Neuron (in vitro differentiated cells): ENCODE measurements at regions not wholly inside any gene's neighbourhood (a gene's known extent, or its start where the extent isn't known, plus 50 kb on each side); places are given as distances from the start of the nearest gene placed in this dataset.

ENCODE experiments used
- H2AFZ ChIP-seq: one replicate; pipeline ENCODE4 v1.6.1; 2013; ENCODE audit warnings: low read depth, mild to moderate bottlenecking, inconsistent platforms, low read length, moderate library complexity
- H3K27me3 ChIP-seq: one replicate; pipeline ENCODE4 v1.6.1; 2013; ENCODE audit warnings: low read length; ENCODE audit not compliant: insufficient read depth
- H3K36me3 ChIP-seq: one replicate; pipeline ENCODE4 v1.6.1; 2013; ENCODE audit warnings: low read length; ENCODE audit not compliant: insufficient read depth
- H3K4me1 ChIP-seq: one replicate; pipeline ENCODE4 v1.6.1; 2013; ENCODE audit warnings: low read length; ENCODE audit not compliant: insufficient read depth
- H3K4me3 ChIP-seq: 2 replicates; pipeline ENCODE4 v1.5.1; 2013; ENCODE audit warnings: mild to moderate bottlenecking, low read length, moderate library complexity
- H3K9me3 ChIP-seq: one replicate; pipeline ENCODE4 v1.6.1; 2013; ENCODE audit warnings: low read length

DNA sequence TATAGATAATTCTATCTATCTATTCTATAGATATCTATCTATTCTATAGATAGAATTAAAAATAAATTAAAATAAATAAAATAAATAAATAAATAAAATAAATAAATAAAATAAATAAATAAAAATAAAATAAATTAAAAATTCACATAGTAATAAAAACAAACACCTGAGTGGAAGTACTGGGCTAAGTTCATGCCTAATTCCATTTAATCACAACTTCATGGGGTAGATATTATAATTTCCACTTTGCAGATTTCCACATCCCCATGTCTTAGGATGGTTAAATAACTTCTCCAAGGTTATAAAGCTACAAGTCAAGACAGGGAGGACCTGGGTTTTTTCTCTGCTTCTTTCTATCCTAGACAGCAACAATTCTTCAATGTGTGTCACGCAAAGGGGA lies 261.4 kb upstream of the MEX3C start:
- no peaks in the 10 kb centered on the region for H3K36me3 ChIP-seq

GRCh38 chr18:51461956-51462355 lies 264.5 kb upstream of the MEX3C start:
- H3K36me3 ChIP-seq = no peaks in the 10 kb centered on the region
- H2AFZ ChIP-seq = no peak overlapping the region
- no peaks in the 10 kb centered on the region for H3K9me3 ChIP-seq
- H3K4me3 ChIP-seq = no peak overlapping the region
- no peaks in the 10 kb centered on the region for H3K27me3 ChIP-seq
- H3K4me1 ChIP-seq = no peaks in the 10 kb centered on the region

More for the DNA sequence above, 261.4 kb upstream of the MEX3C start:
- Histone ChIP-seq H3K4me1 (no peaks in the 10 kb centered on the region), H2AFZ (no peak overlapping the region), H3K4me3 (no peak overlapping the region), H3K9me3 (no peaks in the 10 kb centered on the region), H3K27me3 (no peaks in the 10 kb centered on the region)

DNA sequence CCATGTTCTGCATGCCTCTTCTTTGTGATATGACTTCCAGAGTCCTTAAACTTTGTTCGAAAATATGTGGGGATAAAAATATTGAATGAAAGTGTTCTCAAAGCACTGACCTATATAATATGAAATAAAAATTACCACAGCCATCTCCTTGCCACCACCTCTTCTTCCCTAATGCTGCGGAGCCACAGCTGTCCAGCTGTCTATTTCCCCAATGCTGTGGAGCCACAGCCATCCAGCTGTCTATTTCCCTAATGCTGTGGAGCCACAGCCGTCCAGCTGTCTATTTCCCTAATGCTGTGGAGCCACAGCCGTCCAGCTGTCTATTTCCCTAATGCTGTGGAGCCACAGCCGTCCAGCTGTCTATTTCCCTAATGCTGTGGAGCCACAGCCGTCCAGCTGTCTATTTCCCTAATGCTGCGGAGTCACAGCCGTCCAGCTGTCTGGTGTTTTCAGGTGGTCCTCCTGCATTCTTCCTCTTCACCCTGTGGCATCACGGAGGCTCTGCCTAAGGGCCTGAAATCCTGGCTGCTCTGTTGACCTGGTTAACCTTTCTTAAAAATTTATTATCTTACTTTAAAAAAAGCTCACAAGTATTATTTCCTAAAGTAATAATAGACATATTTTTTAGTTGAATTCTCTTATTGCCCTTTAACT lies 266.1 kb upstream of the MEX3C start:
- Histone ChIP-seq H3K9me3 (no peaks in the 10 kb centered on the region), H3K4me3 (no peak overlapping the region), H3K36me3 (no peaks in the 10 kb centered on the region), H3K27me3 (no peaks in the 10 kb centered on the region), H3K4me1 (no peaks in the 10 kb centered on the region), H2AFZ (no peak overlapping the region)

GRCh38 chr18:51478908-51479307 lies 281.4 kb upstream of the MEX3C start:
- Histone ChIP-seq H3K4me3 (no peak overlapping the region), H2AFZ (no peak overlapping the region), H3K27me3 (no peaks in the 10 kb centered on the region), H3K4me1 (no peaks in the 10 kb centered on the region), H3K9me3 (no peaks in the 10 kb centered on the region), H3K36me3 (no peaks in the 10 kb centered on the region)

GRCh38 chr18:51479736-51480135 lies 282.3 kb upstream of the MEX3C start:
- no peaks in the 10 kb centered on the region for H3K4me1 ChIP-seq
- no peaks in the 10 kb centered on the region for H3K27me3 ChIP-seq
- H3K9me3 ChIP-seq = no peaks in the 10 kb centered on the region
- no peak overlapping the region for H3K4me3 ChIP-seq
- no peaks in the 10 kb centered on the region for H3K36me3 ChIP-seq
- H2AFZ ChIP-seq = no peak overlapping the region

- Histone ChIP-seq H3K9me3 (no peaks in the 10 kb centered on the region), H3K36me3 (no peaks in the 10 kb centered on the region), H2AFZ (no peak overlapping the region), H3K4me1 (no peaks in the 10 kb centered on the region), H3K4me3 (no peak overlapping the region), H3K27me3 (no peaks in the 10 kb centered on the region)
Observed at GRCh38 chr18:51480407-51481261, 283.2 kb upstream of the MEX3C start.

GRCh38 chr18:51486735-51487366 lies 289.4 kb upstream of the MEX3C start:
- Histone ChIP-seq H3K36me3 (no peaks in the 10 kb centered on the region), H3K27me3 (no peaks in the 10 kb centered on the region), H3K4me3 (no peak overlapping the region), H3K9me3 (no peaks in the 10 kb centered on the region), H2AFZ (no peak overlapping the region), H3K4me1 (no peaks in the 10 kb centered on the region)

DNA sequence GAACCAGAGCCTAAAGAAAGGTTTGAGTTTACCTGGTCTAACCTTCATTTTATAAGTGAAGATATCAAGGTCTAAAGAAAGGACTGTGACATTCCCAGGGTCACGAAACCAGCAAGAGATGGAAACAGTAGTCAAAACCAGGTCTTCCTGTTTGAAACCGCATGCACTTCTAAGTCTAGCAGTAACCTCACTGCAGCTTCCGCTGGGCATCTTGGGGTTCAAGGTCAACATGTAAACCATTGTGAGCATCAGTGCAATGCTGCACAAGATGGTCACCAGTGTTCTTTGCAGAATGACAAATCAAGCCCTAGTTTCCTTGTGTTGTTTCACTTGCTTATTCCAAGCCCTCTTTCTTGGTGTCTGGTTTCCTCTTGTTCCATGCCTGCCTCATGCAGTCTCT lies 292.9 kb upstream of the MEX3C start:
- no peaks in the 10 kb centered on the region for H3K9me3 ChIP-seq
- H3K27me3 ChIP-seq = no peaks in the 10 kb centered on the region
- no peak overlapping the region for H2AFZ ChIP-seq
- no peaks in the 10 kb centered on the region for H3K36me3 ChIP-seq
- no peak overlapping the region for H3K4me3 ChIP-seq
- no peaks in the 10 kb centered on the region for H3K4me1 ChIP-seq

- no peaks in the 10 kb centered on the region for H3K27me3 ChIP-seq
- no peaks in the 10 kb centered on the region for H3K36me3 ChIP-seq
- no peak overlapping the region for H3K4me3 ChIP-seq
- no peaks in the 10 kb centered on the region for H3K9me3 ChIP-seq
- H2AFZ ChIP-seq = no peak overlapping the region
- H3K4me1 ChIP-seq = no peaks in the 10 kb centered on the region
Observed at GRCh38 chr18:51490860-51491259, 293.4 kb upstream of the MEX3C start.

DNA sequence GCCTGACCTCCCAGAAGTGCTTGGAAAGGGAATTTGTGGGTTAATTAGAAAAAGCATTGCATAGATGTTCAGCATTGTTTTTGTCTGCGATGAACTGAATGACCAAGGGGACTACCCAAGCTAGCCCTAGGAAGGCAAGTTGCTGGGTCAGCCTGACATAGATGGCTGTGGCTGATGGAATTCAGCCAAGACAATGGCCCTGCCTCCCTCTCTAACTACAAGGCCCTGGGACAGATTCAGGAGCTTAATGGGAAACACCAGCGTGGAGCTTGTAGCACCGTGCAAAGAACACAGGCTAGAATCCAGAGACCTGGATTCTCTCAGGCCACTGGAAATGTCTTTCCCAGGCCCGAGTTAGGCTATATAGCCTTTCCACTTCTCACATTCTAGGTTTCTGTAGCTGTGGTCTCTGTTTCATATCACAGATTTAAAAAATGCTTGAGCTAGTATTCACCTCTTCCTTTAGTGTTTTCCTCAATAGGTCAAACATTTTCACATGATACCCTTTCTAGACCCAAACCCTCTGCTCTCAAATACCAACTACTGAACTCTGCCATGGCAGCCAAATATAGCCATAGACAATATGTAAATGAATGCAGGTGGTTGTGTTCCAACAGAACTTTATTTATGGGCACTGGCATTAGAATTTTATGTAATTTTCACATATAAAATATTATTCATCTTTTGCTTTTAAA lies 294.3 kb upstream of the MEX3C start:
- no peak overlapping the region for H2AFZ ChIP-seq
- no peaks in the 10 kb centered on the region for H3K27me3 ChIP-seq
- H3K36me3 ChIP-seq = no peaks in the 10 kb centered on the region
- H3K4me3 ChIP-seq = no peak overlapping the region
- H3K9me3 ChIP-seq = no peaks in the 10 kb centered on the region
- H3K4me1 ChIP-seq = no peaks in the 10 kb centered on the region

GRCh38 chr18:51498085-51498855 lies 300.8 kb upstream of the MEX3C start:
- Histone ChIP-seq H3K27me3 (no peaks in the 10 kb centered on the region), H3K4me3 (no peak overlapping the region), H3K9me3 (no peaks in the 10 kb centered on the region), H3K4me1 (no peaks in the 10 kb centered on the region), H3K36me3 (no peaks in the 10 kb centered on the region), H2AFZ (no peak overlapping the region)

GRCh38 chr18:51503351-51503750 lies 305.9 kb upstream of the MEX3C start:
- Histone ChIP-seq H3K27me3 (no peaks in the 10 kb centered on the region), H3K4me3 (no peak overlapping the region), H3K9me3 (no peaks in the 10 kb centered on the region), H2AFZ (no peak overlapping the region), H3K36me3 (no peaks in the 10 kb centered on the region), H3K4me1 (no peaks in the 10 kb centered on the region)
